H9 (cell line): ENCODE measurements at regions not wholly inside any gene's neighbourhood (a gene's known extent, or its start where the extent isn't known, plus 50 kb on each side); places are given as distances from the start of the nearest gene placed in this dataset.

Experiments
- DNase-seq: peaks from one replicate; pipeline ENCODE4 v3.0.0-alpha.2; 2017
- H2AFZ ChIP-seq: one replicate; pipeline ENCODE4 v1.6.1; 2013; ENCODE audit warnings: mild to moderate bottlenecking, low read length, control low read depth, moderate library complexity
- H2AK5ac ChIP-seq: 2 replicates; pipeline ENCODE4 v1.6.1; 2013; ENCODE audit warnings: low read length, control low read depth, mixed read lengths; ENCODE audit not compliant: insufficient read length
- H2BK120ac ChIP-seq: one replicate; pipeline ENCODE4 v1.6.1; 2013; ENCODE audit warnings: low read depth, mild to moderate bottlenecking, low read length, control low read depth, inconsistent platforms; ENCODE audit not compliant: poor library complexity, severe bottlenecking
- H2BK12ac ChIP-seq: 2 replicates; pipeline ENCODE4 v1.6.1; 2013; ENCODE audit warnings: low read length, control low read depth, mixed read lengths, low read depth; ENCODE audit not compliant: insufficient read length
- H2BK15ac ChIP-seq: 2 replicates; pipeline ENCODE4 v1.6.1; 2013; ENCODE audit warnings: low read depth, low read length, control low read depth
- H2BK20ac ChIP-seq: one replicate; pipeline ENCODE4 v1.6.1; 2013; ENCODE audit warnings: low read depth, mild to moderate bottlenecking, low read length, control low read depth, inconsistent platforms; ENCODE audit not compliant: poor library complexity, severe bottlenecking
- H2BK5ac ChIP-seq: 2 replicates; pipeline ENCODE4 v1.6.1; 2013; ENCODE audit warnings: low read length, control low read depth, mixed read lengths; ENCODE audit not compliant: insufficient read length
- H3K14ac ChIP-seq: 2 replicates; pipeline ENCODE4 v1.6.1; 2013; ENCODE audit warnings: low read length, control low read depth; ENCODE audit not compliant: insufficient read depth
- H3K18ac ChIP-seq: 2 replicates; pipeline ENCODE4 v1.6.1; 2013; ENCODE audit warnings: low read depth, mild to moderate bottlenecking, mixed read lengths, low read length, control low read depth; ENCODE audit not compliant: insufficient read length
- H3K23ac ChIP-seq: 2 replicates; pipeline ENCODE4 v1.6.1; 2013; ENCODE audit warnings: low read length, control low read depth, mixed read lengths, low read depth; ENCODE audit not compliant: insufficient read length
- H3K23me2 ChIP-seq: 2 replicates; pipeline ENCODE4 v1.6.1; 2013; ENCODE audit warnings: low read depth, mild to moderate bottlenecking, mixed read lengths, low read length, control low read depth; ENCODE audit not compliant: insufficient read length, poor library complexity, severe bottlenecking
- H3K27ac ChIP-seq: 2 replicates; pipeline ENCODE4 v1.5.1; 2013; ENCODE audit warnings: low read length, control low read depth, mixed read lengths, low read depth; ENCODE audit not compliant: insufficient read length
- H3K27me3 ChIP-seq: 2 replicates; pipeline ENCODE4 v1.6.1; 2013; ENCODE audit warnings: low read length, control low read depth, inconsistent platforms; ENCODE audit not compliant: insufficient read depth
- H3K4ac ChIP-seq: 2 replicates; pipeline ENCODE4 v1.6.1; 2013; ENCODE audit warnings: low read depth, mild to moderate bottlenecking, control low read depth, inconsistent platforms, low read length, moderate library complexity
- H3K4me1 ChIP-seq: 2 replicates; pipeline ENCODE4 v1.6.1; 2013; ENCODE audit warnings: low read length, control low read depth, inconsistent platforms; ENCODE audit not compliant: insufficient read depth
- H3K4me2 ChIP-seq: 2 replicates; pipeline ENCODE4 v1.6.1; 2013; ENCODE audit warnings: low read length, control low read depth, mixed read lengths; ENCODE audit not compliant: insufficient read length, insufficient read depth
- H3K56ac ChIP-seq: 2 replicates; pipeline ENCODE4 v1.6.1; 2013; ENCODE audit warnings: low read depth, mild to moderate bottlenecking, mixed read lengths, low read length, control low read depth; ENCODE audit not compliant: insufficient read length
- H3K79me1 ChIP-seq: 2 replicates; pipeline ENCODE4 v1.6.1; 2013; ENCODE audit warnings: low read depth, mild to moderate bottlenecking, moderate library complexity, low read length, control low read depth, inconsistent platforms; ENCODE audit not compliant: insufficient read depth, poor library complexity, severe bottlenecking
- H3K79me2 ChIP-seq: 2 replicates; pipeline ENCODE4 v1.6.1; 2013; ENCODE audit warnings: low read length, control low read depth, inconsistent platforms; ENCODE audit not compliant: insufficient read depth
- H3K9ac ChIP-seq: 2 replicates; pipeline ENCODE4 v1.6.1; 2013; ENCODE audit warnings: low read length, control low read depth, mixed read lengths; ENCODE audit not compliant: insufficient read length; ENCODE audit errors: extremely low read depth
- H3K9me3 ChIP-seq: one replicate; pipeline ENCODE4 v1.6.1; 2013; ENCODE audit warnings: low read depth, low read length, inconsistent platforms; ENCODE audit not compliant: control insufficient read depth
- H3T11ph ChIP-seq: one replicate; pipeline ENCODE4 v1.6.1; 2013; ENCODE audit warnings: mild to moderate bottlenecking, low read length, control low read depth, inconsistent platforms
- H4K20me1 ChIP-seq: one replicate; pipeline ENCODE4 v1.6.1; 2013; ENCODE audit not compliant: control insufficient read depth, insufficient read length, insufficient read depth
- H4K5ac ChIP-seq: 2 replicates; pipeline ENCODE4 v1.6.1; 2013; ENCODE audit warnings: low read depth, mild to moderate bottlenecking, mixed read lengths, low read length, control low read depth; ENCODE audit not compliant: insufficient read length
- H4K8ac ChIP-seq: replicated peaks from 2 replicates; pipeline ENCODE4 v1.6.1; 2013; ENCODE audit warnings: low read length, control low read depth, mixed read lengths, low read depth; ENCODE audit not compliant: insufficient read length
- H4K91ac ChIP-seq: 2 replicates; pipeline ENCODE4 v1.6.1; 2013; ENCODE audit warnings: low read depth, mild to moderate bottlenecking, moderate library complexity, mixed read lengths, low read length, control low read depth; ENCODE audit not compliant: insufficient read length
- H3K27ac Mint-ChIP-seq, 3 experiments: 2 replicates in 2 of 3; 3 replicates in 1 of 3; pipeline ENCODE4 v1.8.0; 2020 to 2021; ENCODE audit warnings: mixed read lengths in 3 of 3, mild to moderate bottlenecking in 1 of 3, moderate library complexity in 1 of 3
- H3K27me3 Mint-ChIP-seq: 2 replicates; pipeline ENCODE4 v1.8.0; 2021; ENCODE audit warnings: low read depth, mild to moderate bottlenecking, moderate library complexity, mixed read lengths
- H3K36me3 Mint-ChIP-seq, 3 experiments: 2 replicates in 2 of 3; 3 replicates in 1 of 3; pipeline ENCODE4 v1.8.0; 2020 to 2021; ENCODE audit warnings: low read depth in 3 of 3, mixed read lengths in 3 of 3; ENCODE audit not compliant: insufficient read depth in 1 of 3
- H3K4me1 Mint-ChIP-seq, 2 experiments: 2 replicates each; pipeline ENCODE4 v1.8.0; 2020; ENCODE audit warnings: mixed read lengths in 2 of 2
- H3K4me3 Mint-ChIP-seq, 2 experiments: 2 replicates in 1 of 2; 3 replicates in 1 of 2; pipeline ENCODE4 v1.8.0; 2020 to 2021; ENCODE audit warnings: mild to moderate bottlenecking in 2 of 2, mixed read lengths in 2 of 2, moderate library complexity in 1 of 2
- H3K9me3 Mint-ChIP-seq, 2 experiments: 2 replicates in 1 of 2; 3 replicates in 1 of 2; pipeline ENCODE4 v1.8.0; 2020; ENCODE audit warnings: mild to moderate bottlenecking in 2 of 2, mixed read lengths in 2 of 2, moderate library complexity in 1 of 2
- CTCF ChIP-seq: fragments of 200-600 bp; sonication (generic); conservative IDR thresholded peaks from 3 replicates; pipeline ENCODE4 v1.8.0; 2021; ENCODE audit warnings: antibody characterized with exemption, mild to moderate bottlenecking
- WGBS: extraction: QIAGEN DNeasy Blood & Tissue Kit; methylation state at CpG from one replicate; pipeline ENCODE4 v1.1.7; 2013; ENCODE audit warnings: missing lambda C conversion rate, low lambda C conversion rate, mixed read lengths; ENCODE audit not compliant: insufficient read length; ENCODE audit errors: extremely low coverage; 5-methylcytosine and 5-hydroxymethylcytosine counted together

- peaks cover 7 to 26% of the 10 kb centered on the region in 2 experiments; a peak in 4 of 5 replicates for H3K9me3 Mint-ChIP-seq
- no CpG with 5 or more reads among the region's 4 CpGs for WGBS
- peaks cover 7 to 11% of the 10 kb centered on the region in 2 experiments for H3K4me1 Mint-ChIP-seq
Observed at GRCh38 chr1:5586629-5587028, 405.6 kb downstream of the NPHP4 start.

More at GRCh38 chr1:5586629-5587028, 405.6 kb downstream of the NPHP4 start:
- no peaks in the 10 kb centered on the region for H3K27me3 ChIP-seq
- no peaks in the 10 kb centered on the region for H4K20me1 ChIP-seq
- H4K91ac ChIP-seq = no peak overlapping the region
- no peak overlapping the region for H4K8ac ChIP-seq
- no peak overlapping the region for H2BK120ac ChIP-seq
- H2AFZ ChIP-seq = no peak overlapping the region
- TF ChIP-seq CTCF = no peak
- Mint-ChIP-seq H3K36me3 (peaks cover 0 to 5% (median 4%) of the 10 kb centered on the region in 3 experiments; a peak in 4 of 7 replicates), H3K4me3 (no peak overlapping the region), H3K27me3 (peaks cover 5% of the 10 kb centered on the region), H3K27ac (no peak overlapping the region)
- no peak overlapping the region for H3K14ac ChIP-seq
- no peak overlapping the region for H2BK12ac ChIP-seq
- H2BK5ac ChIP-seq = no peak overlapping the region
- H3K4me1 ChIP-seq = no peaks in the 10 kb centered on the region; the same call in 1 of the 2 replicates
- H2AK5ac ChIP-seq = no peak overlapping the region
- H3K9ac ChIP-seq = no peak overlapping the region
- no peaks in the 10 kb centered on the region for H3K79me1 ChIP-seq
- H4K5ac ChIP-seq = no peak overlapping the region
- H3T11ph ChIP-seq = no peak overlapping the region
- no peak overlapping the region for H3K4me2 ChIP-seq
- no peaks in the 10 kb centered on the region for H3K79me2 ChIP-seq
- no peaks in the 10 kb centered on the region for H3K9me3 ChIP-seq
- no peak overlapping the region for H3K23ac ChIP-seq
- no peak overlapping the region for H3K4ac ChIP-seq
- DNase-seq = peak; percentile 10
- H2BK15ac ChIP-seq = no peak overlapping the region
- peak overlapping the region; percentile 49 for H3K18ac ChIP-seq
- no peak overlapping the region for H2BK20ac ChIP-seq
- no peaks in the 10 kb centered on the region for H3K23me2 ChIP-seq
- H3K56ac ChIP-seq = no peak overlapping the region
- no peak overlapping the region for H3K27ac ChIP-seq
